ENCODE measurements at regions not wholly inside any gene's neighbourhood (a gene's known extent, or its start where the extent isn't known, plus 50 kb on each side); places are given as distances from the start of the nearest gene placed in this dataset.

GRCh38 chr1:112209493-112209892 is 186.5 kb upstream of the CTTNBP2NL start:
- Histone ChIP-seq H3K9me1 (ENCODE audit: control insufficient read depth, extremely low read depth, insufficient read depth, low read length) (no peaks in the 10 kb centered on the region), H4K20me1 (ENCODE audit: control insufficient read depth, extremely low read depth, insufficient read depth, low read length) (no peaks in the 10 kb centered on the region), H3K9me3 (ENCODE audit: control insufficient read depth, low read depth, low read length) (no peaks in the 10 kb centered on the region), H3K4me2 (ENCODE audit: control insufficient read depth, extremely low read depth, insufficient read depth, low read depth, low read length) (no peak overlapping the region), H3K27me3 (ENCODE audit: control insufficient read depth, extremely low read depth, insufficient read depth, low read length) (no peaks in the 10 kb centered on the region), H3K27ac (ENCODE audit: control insufficient read depth, insufficient read depth, low read length) (no peak overlapping the region), H2AFZ (ENCODE audit: control insufficient read depth, low read length) (no peak overlapping the region), H3K4me1 (ENCODE audit: control insufficient read depth, extremely low read depth, insufficient read depth, low read length) (no peaks in the 10 kb centered on the region), H3K36me3 (ENCODE audit: control insufficient read depth in 2 of 2, extremely low read depth in 1 of 2, insufficient read depth in 2 of 2, low read length in 2 of 2) (no peaks in the 10 kb centered on the region), H3K4me3 (ENCODE audit: control insufficient read depth in 2 of 3, extremely low read depth in 1 of 3, insufficient read depth in 2 of 3, low read depth in 1 of 3, low read length in 3 of 3) (no peak overlapping the region), H3K79me2 (ENCODE audit: control insufficient read depth, insufficient read depth, low read length) (no peaks in the 10 kb centered on the region), H3K9ac (ENCODE audit: control insufficient read depth, extremely low read depth, insufficient read depth, low read length) (no peak overlapping the region)
- FAIRE-seq (no peak), DNase-seq (ENCODE audit: low read depth, low spot score) (no peak)
- TF ChIP-seq, protein P1, sequence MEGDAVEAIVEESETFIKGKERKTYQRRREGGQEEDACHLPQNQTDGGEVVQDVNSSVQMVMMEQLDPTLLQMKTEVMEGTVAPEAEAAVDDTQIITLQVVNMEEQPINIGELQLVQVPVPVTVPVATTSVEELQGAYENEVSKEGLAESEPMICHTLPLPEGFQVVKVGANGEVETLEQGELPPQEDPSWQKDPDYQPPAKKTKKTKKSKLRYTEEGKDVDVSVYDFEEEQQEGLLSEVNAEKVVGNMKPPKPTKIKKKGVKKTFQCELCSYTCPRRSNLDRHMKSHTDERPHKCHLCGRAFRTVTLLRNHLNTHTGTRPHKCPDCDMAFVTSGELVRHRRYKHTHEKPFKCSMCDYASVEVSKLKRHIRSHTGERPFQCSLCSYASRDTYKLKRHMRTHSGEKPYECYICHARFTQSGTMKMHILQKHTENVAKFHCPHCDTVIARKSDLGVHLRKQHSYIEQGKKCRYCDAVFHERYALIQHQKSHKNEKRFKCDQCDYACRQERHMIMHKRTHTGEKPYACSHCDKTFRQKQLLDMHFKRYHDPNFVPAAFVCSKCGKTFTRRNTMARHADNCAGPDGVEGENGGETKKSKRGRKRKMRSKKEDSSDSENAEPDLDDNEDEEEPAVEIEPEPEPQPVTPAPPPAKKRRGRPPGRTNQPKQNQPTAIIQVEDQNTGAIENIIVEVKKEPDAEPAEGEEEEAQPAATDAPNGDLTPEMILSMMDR (optimal IDR thresholded peaks at IDR 0.05 in 1 of 3, IDR thresholded peaks at IDR 0.05 in 1 of 3, conservative IDR thresholded peaks at IDR 0.05 in 1 of 3; ENCODE audit: extremely low read depth in 1 of 3, insufficient read depth in 2 of 3, low read length in 3 of 3): no peak
- no peak for TF ChIP-seq EZH2 (IDR thresholded peaks at IDR 0.05; ENCODE audit: low read length)
- dilution Hi-C loops (cut with MboI; ENCODE audit: extremely low pct_ligation_motif_present, low sequenced_read_pairs): no loop called here

- no peaks in the 10 kb centered on the region for H3K27me3 ChIP-seq (ENCODE audit: control insufficient read depth, extremely low read depth, insufficient read depth, low read length)
- H3K4me3 ChIP-seq (ENCODE audit: control insufficient read depth in 2 of 3, extremely low read depth in 1 of 3, insufficient read depth in 2 of 3, low read depth in 1 of 3, low read length in 3 of 3): no peak overlapping the region
- H3K36me3 ChIP-seq (ENCODE audit: control insufficient read depth in 2 of 2, extremely low read depth in 1 of 2, insufficient read depth in 2 of 2, low read length in 2 of 2): no peaks in the 10 kb centered on the region
- no peaks in the 10 kb centered on the region for H3K9me1 ChIP-seq (ENCODE audit: control insufficient read depth, extremely low read depth, insufficient read depth, low read length)
- no peak overlapping the region for H3K27ac ChIP-seq (ENCODE audit: control insufficient read depth, insufficient read depth, low read length)
- no peaks in the 10 kb centered on the region for H3K79me2 ChIP-seq (ENCODE audit: control insufficient read depth, insufficient read depth, low read length)
- H4K20me1 ChIP-seq (ENCODE audit: control insufficient read depth, extremely low read depth, insufficient read depth, low read length): no peaks in the 10 kb centered on the region
- dilution Hi-C loops (cut with MboI; ENCODE audit: extremely low pct_ligation_motif_present, low sequenced_read_pairs): no loop called here
- no peaks in the 10 kb centered on the region for H3K9me3 ChIP-seq (ENCODE audit: control insufficient read depth, low read depth, low read length)
- H3K4me1 ChIP-seq (ENCODE audit: control insufficient read depth, extremely low read depth, insufficient read depth, low read length): no peaks in the 10 kb centered on the region
- FAIRE-seq (no peak), DNase-seq (ENCODE audit: low read depth, low spot score) (no peak)
- TF ChIP-seq, protein P1 (optimal IDR thresholded peaks at IDR 0.05 in 1 of 3, IDR thresholded peaks at IDR 0.05 in 1 of 3, conservative IDR thresholded peaks at IDR 0.05 in 1 of 3; ENCODE audit: extremely low read depth in 1 of 3, insufficient read depth in 2 of 3, low read length in 3 of 3): no peak
- no peak for TF ChIP-seq EZH2 (IDR thresholded peaks at IDR 0.05; ENCODE audit: low read length)
- H2AFZ ChIP-seq (ENCODE audit: control insufficient read depth, low read length): no peak overlapping the region
- H3K4me2 ChIP-seq (ENCODE audit: control insufficient read depth, extremely low read depth, insufficient read depth, low read depth, low read length): no peak overlapping the region
- no peak overlapping the region for H3K9ac ChIP-seq (ENCODE audit: control insufficient read depth, extremely low read depth, insufficient read depth, low read length)
These were observed 176.7 kb upstream of the CTTNBP2NL start for GRCh38 chr1:112219267-112219666.
